PFSK-1 (cell line): ENCODE measurements at regions not wholly inside any gene's neighbourhood (a gene's known extent, or its start where the extent isn't known, plus 50 kb on each side); places are given as distances from the start of the nearest gene placed in this dataset.

Experiments used
- FOXP2 ChIP-seq: optimal IDR thresholded peaks from 2 replicates; pipeline ENCODE3; 2011; ENCODE audit warnings: borderline replicate concordance, control low read depth, inconsistent platforms; ENCODE audit not compliant: insufficient read depth; ENCODE audit errors: extremely low read length, extremely low read depth
- POLR2AphosphoS5 ChIP-seq: IDR thresholded peaks from 2 replicates; pipeline ENCODE4 v1.6.1; 2012; ENCODE audit warnings: low read depth, mild to moderate bottlenecking, control low read depth, low read length, moderate library complexity
- REST ChIP-seq, 2 experiments: IDR thresholded peaks; 2 replicates each; pipeline versions ENCODE4 v1.6.1 to v1.8.0; 2011 to 2012; ENCODE audit warnings: low read depth in 2 of 2, low read length in 2 of 2, control low read depth in 1 of 2, inconsistent platforms in 1 of 2, mild to moderate bottlenecking in 1 of 2, moderate library complexity in 1 of 2; ENCODE audit not compliant: insufficient read depth in 1 of 2
- SIN3A ChIP-seq: IDR thresholded peaks from 2 replicates; pipeline ENCODE4 v1.6.1; 2012; ENCODE audit warnings: mild to moderate bottlenecking, low read length, moderate library complexity, borderline replicate concordance; ENCODE audit not compliant: insufficient read depth
- TAF1 ChIP-seq: IDR thresholded peaks from 2 replicates; pipeline ENCODE4 v1.6.1; 2012; ENCODE audit warnings: low read length, control low read depth, borderline replicate concordance; ENCODE audit not compliant: insufficient read depth

- TF ChIP-seq POLR2AphosphoS5: no peak
- TF ChIP-seq SIN3A: no peak
- TF ChIP-seq FOXP2: no peak
- TF ChIP-seq REST (IDR thresholded peaks at IDR 0.05; ENCODE audit: insufficient read depth in 1 of 2, low read depth in 2 of 2, low read length in 2 of 2): no peak
- no peak for TF ChIP-seq TAF1
Observed at GRCh38 chr1:25003000-25003399, 72.9 kb upstream of the RUNX3 start.

DNA sequence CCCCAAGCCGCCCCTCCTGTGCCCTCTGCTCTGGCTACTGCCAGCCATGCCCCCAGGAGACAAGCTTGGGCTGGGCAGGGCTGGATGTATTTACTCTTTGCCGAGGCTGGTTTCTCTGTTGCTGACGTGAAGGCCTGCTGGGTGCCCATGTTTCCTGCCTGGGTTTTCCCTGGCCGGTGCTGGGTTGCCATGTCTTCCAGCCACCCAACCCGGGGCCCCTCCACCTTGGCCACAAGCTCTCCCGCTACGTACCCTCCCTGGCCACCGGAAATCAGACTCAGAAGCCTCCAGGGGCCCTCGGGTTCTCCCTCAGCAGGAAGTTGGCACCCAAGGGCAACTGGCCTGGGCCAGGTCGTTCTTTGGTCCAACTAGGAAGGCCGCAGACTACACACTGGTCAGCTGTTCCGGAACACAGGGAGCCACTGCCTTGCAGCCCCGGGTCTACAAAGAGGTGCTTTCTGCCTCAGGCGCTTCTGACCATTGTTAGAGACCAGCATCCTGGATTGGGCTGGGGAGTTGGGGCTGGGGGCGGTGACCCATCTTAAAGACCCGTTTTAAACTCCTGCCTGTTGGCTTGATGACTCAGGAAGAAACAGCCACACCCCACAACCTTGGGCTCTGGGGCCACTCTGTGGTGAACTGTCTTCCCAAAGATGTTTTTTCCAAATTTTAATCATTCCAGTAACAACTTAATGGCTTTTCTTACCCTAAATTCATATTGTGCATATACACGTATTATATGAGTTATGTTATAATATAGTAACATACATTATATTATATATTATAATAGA is 71.2 kb upstream of the RUNX3 start:
- TF ChIP-seq REST (IDR thresholded peaks at IDR 0.05; ENCODE audit: insufficient read depth in 1 of 2, low read depth in 2 of 2, low read length in 2 of 2): no peak
- TF ChIP-seq POLR2AphosphoS5: no peak
- no peak for TF ChIP-seq FOXP2
- TF ChIP-seq TAF1: no peak
- no peak for TF ChIP-seq SIN3A

- TF ChIP-seq FOXP2: no peak
- no peak for TF ChIP-seq POLR2AphosphoS5
- TF ChIP-seq REST (IDR thresholded peaks at IDR 0.05; ENCODE audit: insufficient read depth in 1 of 2, low read depth in 2 of 2, low read length in 2 of 2): no peak
- TF ChIP-seq TAF1: no peak
- no peak for TF ChIP-seq SIN3A
Observed at GRCh38 chr1:24999906-25000305, 69.8 kb upstream of the RUNX3 start.

GRCh38 chr1:24999426-24999825 is 69.3 kb upstream of the RUNX3 start:
- no peak for TF ChIP-seq REST (IDR thresholded peaks at IDR 0.05; ENCODE audit: insufficient read depth in 1 of 2, low read depth in 2 of 2, low read length in 2 of 2)
- TF ChIP-seq FOXP2: no peak
- TF ChIP-seq TAF1: no peak
- TF ChIP-seq POLR2AphosphoS5: no peak
- no peak for TF ChIP-seq SIN3A
